ENCODE measurements at regions not wholly inside any gene's neighbourhood (a gene's known extent, or its start where the extent isn't known, plus 50 kb on each side); places are given as distances from the start of the nearest gene placed in this dataset.

DNA sequence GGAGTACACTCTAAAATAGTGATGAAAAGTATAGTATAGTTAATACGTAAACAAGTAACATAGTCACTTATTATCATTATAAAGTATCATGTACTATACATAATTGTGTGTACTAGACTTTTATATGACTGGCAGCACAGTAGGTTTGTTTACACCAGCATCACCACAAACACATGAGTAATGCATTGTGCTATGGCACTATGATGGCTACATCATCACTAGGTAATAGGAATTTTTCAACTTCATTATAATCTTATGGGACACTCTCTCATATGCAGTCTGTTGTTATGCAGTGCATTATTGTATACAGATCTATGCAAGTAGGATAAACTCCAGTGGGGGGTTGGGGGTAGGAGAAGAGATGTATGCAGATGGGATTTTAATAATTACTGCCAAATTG, 52.7 kb upstream of the ELL2 start:
- no peak for TF ChIP-seq POLR2A (IDR thresholded peaks at IDR 0.05)
- TF ChIP-seq, protein P1, sequence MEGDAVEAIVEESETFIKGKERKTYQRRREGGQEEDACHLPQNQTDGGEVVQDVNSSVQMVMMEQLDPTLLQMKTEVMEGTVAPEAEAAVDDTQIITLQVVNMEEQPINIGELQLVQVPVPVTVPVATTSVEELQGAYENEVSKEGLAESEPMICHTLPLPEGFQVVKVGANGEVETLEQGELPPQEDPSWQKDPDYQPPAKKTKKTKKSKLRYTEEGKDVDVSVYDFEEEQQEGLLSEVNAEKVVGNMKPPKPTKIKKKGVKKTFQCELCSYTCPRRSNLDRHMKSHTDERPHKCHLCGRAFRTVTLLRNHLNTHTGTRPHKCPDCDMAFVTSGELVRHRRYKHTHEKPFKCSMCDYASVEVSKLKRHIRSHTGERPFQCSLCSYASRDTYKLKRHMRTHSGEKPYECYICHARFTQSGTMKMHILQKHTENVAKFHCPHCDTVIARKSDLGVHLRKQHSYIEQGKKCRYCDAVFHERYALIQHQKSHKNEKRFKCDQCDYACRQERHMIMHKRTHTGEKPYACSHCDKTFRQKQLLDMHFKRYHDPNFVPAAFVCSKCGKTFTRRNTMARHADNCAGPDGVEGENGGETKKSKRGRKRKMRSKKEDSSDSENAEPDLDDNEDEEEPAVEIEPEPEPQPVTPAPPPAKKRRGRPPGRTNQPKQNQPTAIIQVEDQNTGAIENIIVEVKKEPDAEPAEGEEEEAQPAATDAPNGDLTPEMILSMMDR (IDR thresholded peaks at IDR 0.05), result no peak
